ENCODE measurements at regions not wholly inside any gene's neighbourhood (a gene's known extent, or its start where the extent isn't known, plus 50 kb on each side); places are given as distances from the start of the nearest gene placed in this dataset.
"Not testable (repeated sequence)": the region's sequence is repeated elsewhere in the genome, so short reads cannot be mapped to it uniquely, and the experiment has no call there.

DNA sequence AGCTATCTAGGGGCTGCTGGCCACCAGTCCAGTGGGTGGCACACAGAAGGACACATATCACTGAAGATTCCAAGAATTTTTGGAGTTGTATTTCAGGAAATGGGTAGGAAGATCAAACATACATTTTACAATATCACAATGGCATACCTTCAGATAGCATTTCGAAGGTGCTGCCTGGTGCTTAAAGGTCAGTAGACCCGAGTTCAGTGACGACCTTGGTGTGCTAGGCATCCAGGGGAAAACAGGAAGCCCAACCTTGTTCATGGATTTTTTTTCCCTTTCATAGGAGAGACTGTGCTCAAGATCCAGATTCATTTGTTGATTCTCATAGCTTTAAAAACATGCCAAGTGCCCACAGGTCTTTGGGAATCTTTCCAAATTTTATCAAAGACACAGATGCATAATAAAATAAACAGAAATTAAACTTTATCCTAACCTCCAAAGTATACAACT lies 51.0 kb upstream of the RCBTB2 start:
- no peak for DNase-seq (ENCODE audit: low read depth in 2 of 2)

DNA sequence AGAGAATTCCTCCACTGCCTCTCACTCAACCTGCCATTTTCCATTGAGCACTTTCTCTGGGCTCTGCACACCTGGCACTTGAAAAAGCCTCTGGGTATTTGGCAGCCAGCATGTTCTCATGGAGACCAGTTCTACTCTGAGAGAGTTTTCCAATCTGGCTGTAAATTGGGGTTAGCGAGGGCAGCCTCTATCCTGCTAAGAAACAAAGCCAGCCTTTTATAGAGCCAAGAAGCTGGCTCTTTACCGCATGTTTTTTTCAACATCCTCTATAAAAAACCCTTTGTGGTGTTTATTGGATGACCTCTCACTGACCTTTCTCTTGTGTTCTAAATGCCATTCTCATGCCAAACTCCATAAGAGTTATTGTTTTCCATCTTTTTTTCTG lies 52.6 kb upstream of the RCBTB2 start:
- DNase-seq (ENCODE audit: low read depth in 2 of 2): no peak

DNA sequence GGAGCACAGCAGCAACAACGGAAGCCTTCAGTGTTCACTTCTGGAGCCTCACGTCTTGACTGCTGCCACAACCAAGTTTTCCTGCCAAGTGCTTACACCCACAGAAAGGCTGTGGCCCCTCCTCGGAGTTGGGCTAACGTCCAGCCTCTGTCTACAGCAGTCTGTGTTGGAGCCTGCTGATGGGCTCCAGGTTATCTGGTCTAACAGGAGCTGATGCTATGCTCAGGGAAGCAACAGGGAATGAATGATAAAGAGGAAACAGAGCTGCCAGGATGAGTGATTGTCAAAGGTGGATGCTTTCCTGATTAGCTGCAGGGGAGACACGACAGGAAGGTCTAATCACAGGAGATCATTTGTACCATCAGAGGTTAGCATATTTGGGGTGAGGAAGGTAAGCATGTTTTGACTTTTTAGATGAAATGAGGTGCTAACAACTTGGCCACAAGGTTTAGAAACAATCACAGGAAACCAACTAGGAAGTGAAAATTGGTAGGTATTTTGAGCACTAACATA lies 53.8 kb upstream of the RCBTB2 start:
- DNase-seq (ENCODE audit: low read depth in 2 of 2): no peak

DNA sequence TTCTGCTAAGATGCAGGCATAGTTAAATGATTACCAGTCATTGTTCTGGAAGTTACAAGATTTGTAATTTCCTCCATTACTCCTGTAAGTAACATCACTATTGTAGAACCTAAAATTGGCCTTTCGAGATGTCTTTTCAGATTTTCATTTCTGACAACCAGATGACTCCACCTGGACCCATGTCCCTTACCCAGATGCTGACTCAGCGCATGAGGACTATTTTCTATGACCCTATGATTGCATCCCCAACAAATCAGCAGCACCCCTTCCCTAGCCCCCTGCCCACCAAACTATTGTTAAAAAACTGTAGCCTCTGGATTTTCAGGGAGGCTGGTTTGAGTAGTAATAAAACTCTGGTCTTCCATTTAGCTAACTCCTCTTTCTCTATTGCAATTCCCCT lies 55.2 kb upstream of the RCBTB2 start:
- no peak for DNase-seq (ENCODE audit: low read depth in 2 of 2)

DNA sequence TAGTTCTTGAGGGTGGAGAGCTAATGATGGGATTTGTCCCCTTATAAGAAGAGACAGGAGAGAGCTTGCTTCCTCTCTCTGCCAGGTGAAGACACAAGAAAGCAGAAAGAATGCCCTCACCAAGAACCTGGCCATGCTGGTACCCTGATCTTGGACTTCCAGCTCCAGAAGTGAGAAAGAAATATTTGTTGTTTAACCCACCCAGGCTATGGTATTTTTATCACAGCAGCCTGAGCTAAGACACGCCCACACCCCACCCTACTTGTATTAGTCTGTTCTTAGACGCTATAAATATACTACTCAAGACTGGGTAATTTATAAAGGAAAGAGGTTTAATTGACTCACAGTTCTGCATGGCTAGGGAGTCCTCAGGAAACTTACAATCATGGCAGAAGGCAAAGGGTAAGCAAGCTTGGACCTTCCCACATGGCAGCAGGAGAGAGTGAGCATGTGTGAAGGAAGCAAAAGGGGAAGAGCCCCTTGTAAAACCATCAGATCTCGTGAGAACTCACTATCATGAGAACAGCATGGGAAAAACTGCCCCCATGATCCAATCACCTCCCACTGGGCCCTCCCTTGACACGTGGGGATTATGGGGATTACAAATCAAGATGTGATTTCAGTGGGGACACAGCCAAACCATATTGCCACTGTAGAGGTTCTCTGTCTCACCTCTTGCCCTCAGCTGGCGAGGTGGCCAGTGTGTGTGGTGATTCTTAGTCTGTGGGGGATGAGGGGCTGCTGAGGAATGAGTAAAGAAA lies 57.4 kb upstream of the RCBTB2 start:
- DNase-seq (ENCODE audit: low read depth in 2 of 2): no peak

DNA sequence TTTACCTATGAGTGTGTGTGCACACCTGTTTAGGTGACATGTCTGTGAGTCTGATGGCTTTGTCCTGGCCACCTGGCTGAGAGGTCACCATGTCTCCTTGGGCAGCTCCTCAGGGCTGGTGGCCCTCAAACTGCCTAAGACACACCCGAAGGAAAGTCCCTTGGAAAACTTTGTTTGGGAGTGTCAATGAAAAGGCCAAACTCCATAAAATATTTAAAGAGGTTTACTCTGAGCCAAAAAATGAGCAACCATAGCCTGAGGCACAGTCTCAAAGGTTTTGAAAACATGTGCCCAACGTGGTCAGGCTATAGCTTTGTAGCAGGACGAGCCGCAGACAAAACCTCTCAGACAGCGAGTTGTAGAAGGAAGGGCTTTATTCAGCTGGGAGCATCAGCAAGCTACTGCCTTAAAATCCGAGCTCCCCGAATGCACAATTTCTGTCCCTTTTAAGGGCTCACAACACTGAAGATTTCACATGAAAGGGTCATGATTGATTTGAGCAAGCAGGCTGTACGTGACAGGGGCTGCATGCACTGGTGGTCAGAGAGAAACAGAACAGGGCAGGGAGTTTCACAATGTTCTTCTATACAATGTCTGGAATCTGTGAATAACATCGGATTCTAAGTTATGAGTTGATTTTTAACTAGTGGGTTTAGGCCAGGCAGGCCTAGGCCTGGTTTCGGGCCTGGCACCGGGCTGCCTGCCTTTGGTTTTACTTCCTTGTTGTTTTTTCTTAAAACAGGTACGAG lies 58.4 kb upstream of the RCBTB2 start:
- not testable (repeated sequence) for DNase-seq (ENCODE audit: low read depth in 2 of 2)

DNA sequence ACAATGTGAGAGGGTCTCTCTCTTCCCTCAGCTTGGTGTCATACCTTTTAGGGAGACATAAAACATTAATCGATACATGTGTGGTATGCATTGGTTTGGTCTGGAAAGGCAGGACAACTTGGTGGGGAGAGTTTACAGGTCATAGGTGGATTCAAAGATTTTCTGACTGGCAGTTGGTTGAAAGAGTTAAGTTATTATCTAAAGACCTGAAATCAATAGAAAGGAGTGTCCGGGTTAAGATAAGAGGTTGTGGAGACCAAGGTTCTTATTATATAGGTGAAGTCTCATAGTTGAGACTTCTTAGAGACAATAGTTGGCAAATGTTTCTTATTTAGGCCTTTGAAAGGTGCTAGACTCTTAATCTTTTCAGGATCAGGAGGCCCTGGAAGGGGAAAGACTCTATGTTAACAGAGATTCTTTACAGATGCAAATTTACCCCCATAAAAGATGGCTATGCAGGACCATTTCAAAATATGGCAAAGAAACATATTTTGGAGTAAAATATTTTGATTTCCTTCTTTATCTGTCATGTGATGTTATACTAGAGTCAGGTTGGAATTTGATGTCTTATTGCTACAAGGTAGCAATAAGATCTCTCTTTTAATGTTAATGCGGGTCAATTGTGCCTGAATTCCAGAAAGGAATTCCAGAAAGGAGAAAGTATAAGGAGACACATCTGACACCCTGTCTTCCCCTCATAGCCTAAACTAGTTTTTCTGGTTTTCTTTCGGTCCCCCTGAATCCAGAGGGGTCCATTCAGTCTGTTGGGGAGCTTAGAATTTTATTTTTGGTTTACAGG lies 59.2 kb upstream of the RCBTB2 start:
- DNase-seq (ENCODE audit: low read depth in 2 of 2): no peak

DNA sequence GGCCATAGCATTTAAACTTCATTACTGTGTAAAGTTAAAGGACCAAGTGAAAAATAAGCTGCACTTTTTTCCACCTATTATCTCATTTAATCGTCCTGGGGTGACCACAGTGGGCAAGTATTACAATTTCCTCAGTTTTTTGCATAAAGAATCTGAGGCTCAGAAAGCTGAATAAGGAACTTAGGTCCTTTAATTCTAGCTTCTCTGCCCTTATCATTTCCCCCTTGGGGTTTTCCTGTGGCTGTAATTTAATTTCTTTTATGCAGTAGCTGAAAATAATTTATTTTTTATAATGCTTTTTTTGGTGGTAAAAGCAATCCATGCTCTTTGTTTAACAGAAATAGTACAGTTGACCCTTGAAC lies 59.8 kb upstream of the RCBTB2 start:
- no peak for DNase-seq (ENCODE audit: low read depth in 2 of 2)

DNA sequence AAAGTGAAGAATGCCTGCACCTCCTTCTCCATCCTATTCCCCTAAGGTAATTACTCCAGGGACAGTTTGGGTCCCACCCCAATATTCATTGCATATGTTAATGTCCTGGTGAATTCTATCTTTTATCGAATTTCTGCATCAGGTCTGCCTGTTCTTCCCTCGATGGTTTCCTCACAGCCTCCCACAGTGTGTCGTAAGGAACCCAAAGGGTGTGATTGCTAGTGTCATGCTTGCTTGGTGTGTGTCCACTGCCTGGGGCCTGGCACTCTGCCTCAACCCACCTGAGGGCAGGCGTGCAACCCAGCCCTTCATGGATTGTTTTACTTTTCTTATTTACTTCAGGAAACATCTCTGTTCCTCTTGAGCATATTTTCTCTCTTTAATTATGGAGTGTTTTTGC lies 60.2 kb upstream of the CYSLTR2 start:
- no peak for DNase-seq (ENCODE audit: low read depth in 2 of 2)

DNA sequence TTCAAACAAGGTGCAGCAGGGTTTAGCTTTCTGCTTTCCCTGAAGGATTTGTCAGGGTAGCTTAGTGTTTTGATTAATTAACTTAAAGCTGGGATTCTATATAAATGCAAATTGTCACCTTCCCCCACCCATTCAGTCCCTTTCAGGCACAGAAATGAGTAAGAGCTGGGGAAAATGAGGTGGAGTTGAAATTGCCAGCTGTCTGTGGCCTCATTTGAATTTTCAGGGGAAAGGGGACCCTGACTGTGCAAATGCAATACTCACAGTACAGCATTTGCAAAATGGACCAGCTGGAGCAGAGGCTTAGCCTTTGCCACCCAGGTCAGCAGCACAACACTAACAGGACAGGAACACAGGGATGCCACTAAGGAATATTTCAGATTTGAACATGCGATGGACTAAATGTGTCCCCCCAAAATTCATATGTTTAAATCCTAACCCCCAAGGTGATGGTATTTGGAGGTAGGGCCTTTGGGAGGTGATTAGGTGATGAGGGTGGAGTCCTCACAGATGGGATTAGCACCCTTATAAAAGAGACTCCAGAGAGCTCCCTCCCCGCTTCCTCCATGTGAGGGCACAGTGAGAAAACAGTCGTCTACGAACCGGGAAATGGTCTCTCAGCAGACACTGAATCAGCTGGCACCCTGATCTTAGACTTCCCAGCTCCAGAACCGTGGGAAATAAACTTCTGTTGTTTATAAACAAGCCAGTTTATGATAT lies 59.5 kb upstream of the CYSLTR2 start:
- DNase-seq (ENCODE audit: low read depth in 2 of 2): no peak

DNA sequence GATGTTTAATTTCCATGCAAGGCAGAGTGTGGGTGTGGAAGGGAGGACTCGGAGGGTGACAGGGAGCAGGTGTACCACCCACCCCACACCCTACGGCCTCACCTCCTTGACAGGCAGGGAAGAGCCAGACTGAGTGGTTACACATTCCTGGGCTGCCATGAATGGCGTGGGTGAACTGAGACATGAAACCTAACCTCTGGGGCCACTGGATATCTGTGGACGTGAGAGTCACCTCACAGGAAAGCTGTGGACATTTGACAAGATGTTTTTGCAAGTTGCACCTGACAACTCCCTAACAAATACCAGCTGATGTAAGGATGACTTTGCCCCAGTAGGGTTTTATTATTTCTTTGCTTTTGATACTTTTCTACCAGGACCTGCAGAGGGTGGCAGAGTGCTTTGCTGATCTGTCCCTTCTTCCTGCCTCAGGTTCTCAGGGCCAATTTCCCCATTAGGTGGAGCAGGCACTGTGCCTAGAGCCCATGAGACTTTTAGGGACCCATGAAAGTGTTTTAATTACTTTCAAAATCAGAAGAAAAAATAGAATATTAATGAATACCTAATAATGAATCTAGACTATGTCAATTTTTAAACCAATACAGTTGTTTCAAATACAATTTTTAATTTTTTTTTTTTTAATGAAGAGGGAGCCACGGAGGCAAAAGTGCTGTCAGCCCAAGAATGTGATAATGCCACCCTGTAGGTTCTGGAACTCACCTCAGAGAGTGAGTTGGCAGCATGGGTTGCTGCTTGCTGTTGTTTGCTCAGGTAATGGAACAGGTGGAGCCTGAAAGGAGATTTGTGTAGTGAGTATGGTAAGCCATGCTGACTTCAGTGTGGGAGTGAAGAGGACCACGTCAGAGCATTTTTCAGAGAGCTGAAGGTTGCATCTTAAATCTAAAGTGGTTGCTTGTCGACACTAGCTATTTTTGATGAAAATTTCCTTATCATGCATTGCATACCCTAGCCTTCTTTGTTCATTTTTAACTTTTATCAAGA lies 58.0 kb upstream of the CYSLTR2 start:
- DNase-seq (ENCODE audit: low read depth in 2 of 2): peak; percentile 9 to 40

DNA sequence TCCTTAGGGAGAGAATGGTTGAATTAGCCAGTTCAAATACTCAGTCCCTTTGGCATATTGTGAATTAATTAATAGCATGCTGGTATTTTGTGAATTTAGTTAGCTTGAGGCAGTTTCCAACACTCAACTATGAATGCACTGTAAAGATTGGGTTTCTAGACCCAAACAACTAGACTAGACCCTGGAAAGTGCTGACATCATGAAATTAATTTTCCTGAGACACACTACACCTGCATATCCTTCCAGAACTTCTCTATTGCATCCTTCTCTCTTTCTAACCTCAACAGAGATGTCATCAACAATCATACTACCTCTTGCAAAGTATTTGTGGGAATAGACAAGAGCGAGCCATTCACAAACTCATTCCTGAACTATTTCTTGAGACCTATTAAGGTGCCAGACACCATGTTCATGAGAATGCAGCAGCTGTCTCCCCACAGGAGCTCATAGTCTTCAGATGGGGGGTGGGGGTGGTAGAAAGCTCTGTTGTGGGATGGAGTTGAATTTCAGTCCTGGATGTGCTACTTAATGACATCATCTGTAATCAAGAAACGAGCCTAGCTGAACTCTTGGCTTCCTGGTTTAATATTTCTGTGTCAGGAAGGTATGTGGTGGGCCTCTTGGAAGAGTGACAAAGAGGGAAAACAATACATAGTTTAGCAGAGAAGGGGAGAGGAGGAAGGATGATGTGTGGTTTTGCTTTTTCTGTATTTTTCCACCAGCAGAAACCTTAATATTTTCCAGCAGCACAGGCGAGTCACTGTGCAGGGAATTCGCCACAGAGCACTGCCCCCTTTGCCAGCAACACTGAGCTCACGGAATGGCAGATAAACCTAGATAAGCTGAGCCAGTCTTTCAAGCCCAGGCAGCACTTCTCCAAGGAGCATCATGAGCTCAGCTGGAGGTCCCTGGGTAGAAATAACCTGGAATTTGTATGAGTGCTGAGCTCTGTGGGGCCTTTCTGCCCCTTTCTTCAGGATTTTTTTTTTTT lies 53.1 kb upstream of the CYSLTR2 start:
- DNase-seq (ENCODE audit: low read depth in 2 of 2): no peak

DNA sequence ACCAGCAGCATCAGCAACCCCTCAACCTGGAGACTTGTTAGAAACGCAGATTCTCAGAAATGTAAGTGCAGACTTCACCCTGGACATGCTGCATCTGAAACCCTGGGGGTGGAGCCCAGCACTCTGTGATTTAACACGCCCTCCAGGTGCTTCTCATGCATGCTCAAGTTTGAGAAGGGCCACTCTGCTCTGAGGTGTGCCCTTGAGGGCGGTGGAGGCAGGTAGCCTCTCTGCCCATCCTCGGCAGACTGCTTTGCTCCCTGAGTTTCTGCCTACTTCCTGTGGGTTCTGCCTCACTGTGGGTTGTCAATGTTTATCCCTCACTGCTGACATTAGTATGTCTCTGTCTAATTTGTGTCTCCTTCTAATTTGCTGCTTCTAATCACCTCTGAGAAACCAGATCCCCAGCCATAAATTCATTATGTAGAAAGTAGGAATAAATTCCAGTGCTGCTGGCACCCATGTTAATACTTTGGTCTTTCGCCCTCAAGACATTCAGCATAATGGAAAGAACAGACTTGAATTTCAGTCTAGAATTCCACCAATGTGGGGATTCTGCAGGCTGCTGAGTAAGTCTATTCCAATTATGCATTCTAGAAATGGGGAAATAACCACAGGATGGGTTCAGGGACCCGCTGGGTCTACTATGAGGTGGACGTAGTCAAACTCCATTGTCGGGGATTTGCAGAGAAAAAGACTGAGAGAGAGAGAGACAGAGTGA lies 51.3 kb upstream of the CYSLTR2 start:
- DNase-seq (ENCODE audit: low read depth in 2 of 2): no peak

DNA sequence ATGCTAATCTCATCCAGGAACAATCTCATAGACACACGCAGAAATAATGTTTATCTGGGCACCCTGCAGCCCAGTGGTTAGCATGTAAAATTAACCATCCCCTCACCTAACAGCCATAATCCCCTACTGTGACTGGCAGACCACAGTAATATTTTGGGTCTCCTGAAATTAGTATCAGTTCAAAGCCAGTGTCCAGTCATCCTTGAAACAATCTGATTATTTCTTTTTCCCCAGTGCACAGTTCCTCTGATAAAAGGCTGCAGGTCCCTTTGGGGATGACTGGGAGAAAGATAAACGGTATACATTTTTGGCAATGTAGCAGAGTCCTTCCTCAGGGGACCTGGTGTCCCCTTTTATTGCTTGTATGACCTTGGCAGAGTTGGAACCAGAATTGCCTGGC lies 50.4 kb upstream of the CYSLTR2 start:
- no peak for DNase-seq (ENCODE audit: low read depth in 2 of 2)
